ENCODE measurements at regions not wholly inside any gene's neighbourhood (a gene's known extent, or its start where the extent isn't known, plus 50 kb on each side); places are given as distances from the start of the nearest gene placed in this dataset.

GRCh38 chr5:63053019-63053638, 474.5 kb downstream of the LRRC70 start:
- H3K9ac ChIP-seq (ENCODE audit: control insufficient read depth, insufficient read depth, low read length) = no peak overlapping the region
- H3K4me2 ChIP-seq (ENCODE audit: control insufficient read depth, insufficient read depth) = no peak overlapping the region
- H3K27me3 ChIP-seq (replicated peaks in 1 of 2; ENCODE audit: control insufficient read depth in 2 of 2, insufficient read depth in 2 of 2, low read length in 1 of 2) = no peaks in the 10 kb centered on the region
- no peaks in the 10 kb centered on the region for H3K9me3 ChIP-seq (replicated peaks; ENCODE audit: control insufficient read depth, insufficient read depth, low read length)
- POLR2A ChIA-PET = no interaction called here
- no peak overlapping the region for H2AFZ ChIP-seq (ENCODE audit: control insufficient read depth, low read depth, low read length)
- H3K4me3 ChIP-seq = no peak overlapping the region
- FAIRE-seq = no peak
- SMC1A ChIA-PET (ENCODE audit: uncharacterized antibody, unreplicated experiment) = interaction anchor here (0.6 to 1.4 kb wide), 2 partner anchors 10 to 126 kb away, joined by 3 read pairs; no protein-coding TSS in a partner anchor
- RAD21 ChIA-PET (ENCODE audit: unreplicated experiment) = no interaction called here
- ATAC-seq = peak; percentile 57
- no peaks in the 10 kb centered on the region for H3K79me2 ChIP-seq (ENCODE audit: control insufficient read depth, insufficient read depth, low read length)
- no peaks in the 10 kb centered on the region for H3K36me3 ChIP-seq (ENCODE audit: control insufficient read depth in 2 of 2, insufficient read depth in 2 of 2, low read length in 1 of 2)
- CTCF ChIA-PET = interaction anchor here (1.1 kb wide), 1 partner anchor 10 kb away, joined by 3 read pairs; no protein-coding TSS in a partner anchor
- no TSS peak for BruUV-seq (replicated peaks)
- no peak overlapping the region for H3K27ac ChIP-seq (ENCODE audit: control insufficient read depth, insufficient read depth)
- intact Hi-C loops (cut with micrococcal nuclease; ENCODE audit: unreplicated experiment) (no loop called here), in situ Hi-C loops (cut with MboI) (no loop called here)
- no peak for DNase-seq (ENCODE audit: low read depth, low spot score)
- 20% methylated on average over 6 of the region's 6 CpGs for WGBS (ENCODE audit: insufficient coverage, insufficient replicate concordance, low lambda C conversion rate, missing lambda C conversion rate)
- no peaks in the 10 kb centered on the region for H3K4me1 ChIP-seq (ENCODE audit: control insufficient read depth, insufficient read depth, low read length)
- no peaks in the 10 kb centered on the region for H4K20me1 ChIP-seq (ENCODE audit: control insufficient read depth, insufficient read depth)
- TF ChIP-seq, protein P1, sequence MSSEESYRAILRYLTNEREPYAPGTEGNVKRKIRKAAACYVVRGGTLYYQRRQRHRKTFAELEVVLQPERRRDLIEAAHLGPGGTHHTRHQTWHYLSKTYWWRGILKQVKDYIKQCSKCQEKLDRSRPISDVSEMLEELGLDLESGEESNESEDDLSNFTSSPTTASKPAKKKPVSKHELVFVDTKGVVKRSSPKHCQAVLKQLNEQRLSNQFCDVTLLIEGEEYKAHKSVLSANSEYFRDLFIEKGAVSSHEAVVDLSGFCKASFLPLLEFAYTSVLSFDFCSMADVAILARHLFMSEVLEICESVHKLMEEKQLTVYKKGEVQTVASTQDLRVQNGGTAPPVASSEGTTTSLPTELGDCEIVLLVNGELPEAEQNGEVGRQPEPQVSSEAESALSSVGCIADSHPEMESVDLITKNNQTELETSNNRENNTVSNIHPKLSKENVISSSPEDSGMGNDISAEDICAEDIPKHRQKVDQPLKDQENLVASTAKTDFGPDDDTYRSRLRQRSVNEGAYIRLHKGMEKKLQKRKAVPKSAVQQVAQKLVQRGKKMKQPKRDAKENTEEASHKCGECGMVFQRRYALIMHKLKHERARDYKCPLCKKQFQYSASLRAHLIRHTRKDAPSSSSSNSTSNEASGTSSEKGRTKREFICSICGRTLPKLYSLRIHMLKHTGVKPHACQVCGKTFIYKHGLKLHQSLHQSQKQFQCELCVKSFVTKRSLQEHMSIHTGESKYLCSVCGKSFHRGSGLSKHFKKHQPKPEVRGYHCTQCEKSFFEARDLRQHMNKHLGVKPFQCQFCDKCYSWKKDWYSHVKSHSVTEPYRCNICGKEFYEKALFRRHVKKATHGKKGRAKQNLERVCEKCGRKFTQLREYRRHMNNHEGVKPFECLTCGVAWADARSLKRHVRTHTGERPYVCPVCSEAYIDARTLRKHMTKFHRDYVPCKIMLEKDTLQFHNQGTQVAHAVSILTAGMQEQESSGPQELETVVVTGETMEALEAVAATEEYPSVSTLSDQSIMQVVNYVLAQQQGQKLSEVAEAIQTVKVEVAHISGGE (CRISPR knock-in tag; IDR thresholded peaks at IDR 0.05) = no peak
- no peak for TF ChIP-seq RCOR1 (conservative IDR thresholded peaks at IDR 0.05; ENCODE audit: low read depth, low read length)
- TF ChIP-seq SUZ12 (IDR thresholded peaks at IDR 0.05; ENCODE audit: unreplicated experiment) = no peak
- TF ChIP-seq, protein P2, sequence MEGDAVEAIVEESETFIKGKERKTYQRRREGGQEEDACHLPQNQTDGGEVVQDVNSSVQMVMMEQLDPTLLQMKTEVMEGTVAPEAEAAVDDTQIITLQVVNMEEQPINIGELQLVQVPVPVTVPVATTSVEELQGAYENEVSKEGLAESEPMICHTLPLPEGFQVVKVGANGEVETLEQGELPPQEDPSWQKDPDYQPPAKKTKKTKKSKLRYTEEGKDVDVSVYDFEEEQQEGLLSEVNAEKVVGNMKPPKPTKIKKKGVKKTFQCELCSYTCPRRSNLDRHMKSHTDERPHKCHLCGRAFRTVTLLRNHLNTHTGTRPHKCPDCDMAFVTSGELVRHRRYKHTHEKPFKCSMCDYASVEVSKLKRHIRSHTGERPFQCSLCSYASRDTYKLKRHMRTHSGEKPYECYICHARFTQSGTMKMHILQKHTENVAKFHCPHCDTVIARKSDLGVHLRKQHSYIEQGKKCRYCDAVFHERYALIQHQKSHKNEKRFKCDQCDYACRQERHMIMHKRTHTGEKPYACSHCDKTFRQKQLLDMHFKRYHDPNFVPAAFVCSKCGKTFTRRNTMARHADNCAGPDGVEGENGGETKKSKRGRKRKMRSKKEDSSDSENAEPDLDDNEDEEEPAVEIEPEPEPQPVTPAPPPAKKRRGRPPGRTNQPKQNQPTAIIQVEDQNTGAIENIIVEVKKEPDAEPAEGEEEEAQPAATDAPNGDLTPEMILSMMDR (IDR thresholded peaks at IDR 0.05 in 2 of 3, conservative IDR thresholded peaks at IDR 0.05 in 1 of 3; ENCODE audit: control insufficient read depth in 2 of 3, extremely low read depth in 1 of 3, insufficient read depth in 1 of 3, low read depth in 3 of 3, low read length in 3 of 3) = no peak
- no peak for TF ChIP-seq NFIC (IDR thresholded peaks at IDR 0.05; ENCODE audit: low read depth, low read length)
- no peak for TF ChIP-seq CHD1 (IDR thresholded peaks at IDR 0.05; ENCODE audit: low read depth, low read length)
- no peak for TF ChIP-seq CHD2 (IDR thresholded peaks at IDR 0.05; ENCODE audit: borderline replicate concordance, low read depth, low read length)
- no peak for TF ChIP-seq TAF1 (IDR thresholded peaks at IDR 0.05; ENCODE audit: borderline replicate concordance, low read depth, low read length)
- TF ChIP-seq RUNX3 (IDR thresholded peaks at IDR 0.05; ENCODE audit: low read length) = no peak
- TF ChIP-seq, protein P3, sequence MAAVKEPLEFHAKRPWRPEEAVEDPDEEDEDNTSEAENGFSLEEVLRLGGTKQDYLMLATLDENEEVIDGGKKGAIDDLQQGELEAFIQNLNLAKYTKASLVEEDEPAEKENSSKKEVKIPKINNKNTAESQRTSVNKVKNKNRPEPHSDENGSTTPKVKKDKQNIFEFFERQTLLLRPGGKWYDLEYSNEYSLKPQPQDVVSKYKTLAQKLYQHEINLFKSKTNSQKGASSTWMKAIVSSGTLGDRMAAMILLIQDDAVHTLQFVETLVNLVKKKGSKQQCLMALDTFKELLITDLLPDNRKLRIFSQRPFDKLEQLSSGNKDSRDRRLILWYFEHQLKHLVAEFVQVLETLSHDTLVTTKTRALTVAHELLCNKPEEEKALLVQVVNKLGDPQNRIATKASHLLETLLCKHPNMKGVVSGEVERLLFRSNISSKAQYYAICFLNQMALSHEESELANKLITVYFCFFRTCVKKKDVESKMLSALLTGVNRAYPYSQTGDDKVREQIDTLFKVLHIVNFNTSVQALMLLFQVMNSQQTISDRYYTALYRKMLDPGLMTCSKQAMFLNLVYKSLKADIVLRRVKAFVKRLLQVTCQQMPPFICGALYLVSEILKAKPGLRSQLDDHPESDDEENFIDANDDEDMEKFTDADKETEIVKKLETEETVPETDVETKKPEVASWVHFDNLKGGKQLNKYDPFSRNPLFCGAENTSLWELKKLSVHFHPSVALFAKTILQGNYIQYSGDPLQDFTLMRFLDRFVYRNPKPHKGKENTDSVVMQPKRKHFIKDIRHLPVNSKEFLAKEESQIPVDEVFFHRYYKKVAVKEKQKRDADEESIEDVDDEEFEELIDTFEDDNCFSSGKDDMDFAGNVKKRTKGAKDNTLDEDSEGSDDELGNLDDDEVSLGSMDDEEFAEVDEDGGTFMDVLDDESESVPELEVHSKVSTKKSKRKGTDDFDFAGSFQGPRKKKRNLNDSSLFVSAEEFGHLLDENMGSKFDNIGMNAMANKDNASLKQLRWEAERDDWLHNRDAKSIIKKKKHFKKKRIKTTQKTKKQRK (IDR thresholded peaks at IDR 0.05; ENCODE audit: low read depth, low read length) = no peak
- no peak for TF ChIP-seq FOS (IDR thresholded peaks at IDR 0.05; ENCODE audit: borderline replicate concordance, extremely low read depth, insufficient read length)
- TF ChIP-seq, protein P4, sequence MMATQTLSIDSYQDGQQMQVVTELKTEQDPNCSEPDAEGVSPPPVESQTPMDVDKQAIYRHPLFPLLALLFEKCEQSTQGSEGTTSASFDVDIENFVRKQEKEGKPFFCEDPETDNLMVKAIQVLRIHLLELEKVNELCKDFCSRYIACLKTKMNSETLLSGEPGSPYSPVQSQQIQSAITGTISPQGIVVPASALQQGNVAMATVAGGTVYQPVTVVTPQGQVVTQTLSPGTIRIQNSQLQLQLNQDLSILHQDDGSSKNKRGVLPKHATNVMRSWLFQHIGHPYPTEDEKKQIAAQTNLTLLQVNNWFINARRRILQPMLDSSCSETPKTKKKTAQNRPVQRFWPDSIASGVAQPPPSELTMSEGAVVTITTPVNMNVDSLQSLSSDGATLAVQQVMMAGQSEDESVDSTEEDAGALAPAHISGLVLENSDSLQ (IDR thresholded peaks at IDR 0.05) = no peak
- no peak for TF ChIP-seq MTA2 (IDR thresholded peaks at IDR 0.05; ENCODE audit: low read depth)

Data from GM12878 (cell line).